Neural progenitor cell (in vitro differentiated cells): ENCODE measurements at regions not wholly inside any gene's neighbourhood (a gene's known extent, or its start where the extent isn't known, plus 50 kb on each side); places are given as distances from the start of the nearest gene placed in this dataset.

Experiments used
- CTCF ChIP-seq: fragments of 200-600 bp; sonication (generic); IDR thresholded peaks from 2 replicates; pipeline ENCODE4 v1.5.1; 2017; ENCODE audit warnings: antibody characterized with exemption, mild to moderate bottlenecking
- EZH2 ChIP-seq: fragments of 200-600 bp; sonication (generic); IDR thresholded peaks from 2 replicates; pipeline ENCODE4 v1.6.1; 2017; ENCODE audit warnings: antibody characterized with exemption, mild to moderate bottlenecking, moderate library complexity
- EZH2phosphoT487 ChIP-seq: fragments of 200-600 bp; sonication (generic); IDR thresholded peaks from 2 replicates; pipeline ENCODE4 v1.6.1; 2017; ENCODE audit warnings: antibody characterized with exemption

GRCh38 chr16:51872524-51872923 is 674.4 kb downstream of the TOX3 start:
- no peak for TF ChIP-seq CTCF
- TF ChIP-seq EZH2phosphoT487, result no peak
- TF ChIP-seq EZH2, result no peak
